ENCODE measurements at regions not wholly inside any gene's neighbourhood (a gene's known extent, or its start where the extent isn't known, plus 50 kb on each side); places are given as distances from the start of the nearest gene placed in this dataset.

DNA sequence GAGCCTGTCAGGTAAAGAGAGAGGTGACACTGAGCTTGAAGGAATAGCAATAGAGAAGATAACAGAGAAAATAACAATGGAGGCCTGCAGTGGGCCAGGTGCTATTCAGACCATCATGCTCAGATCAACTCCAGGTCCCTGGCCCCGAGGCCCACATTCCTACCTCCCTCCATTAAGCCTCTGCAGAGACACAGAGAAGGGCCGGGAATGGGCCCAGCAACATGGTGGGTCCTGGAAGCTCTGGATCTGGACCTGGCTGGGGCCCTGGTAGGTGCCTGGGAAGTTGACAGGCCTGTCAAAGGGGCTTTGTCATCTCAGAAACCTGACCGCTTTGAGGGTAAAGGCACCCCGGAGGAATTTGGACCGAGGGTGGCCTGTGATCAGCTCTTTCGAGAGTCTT, 159.7 kb upstream of the GLI2 start:
- H3K36me3 ChIP-seq (replicated peaks in 1 of 2; ENCODE audit: control insufficient read depth in 1 of 2, insufficient read depth in 2 of 2, low read length in 2 of 2), result no peaks in the 10 kb centered on the region
- ChIA-PET POLR2A (no interaction called here), CTCF (ENCODE audit: low intra/inter-chr PET ratio, low total read pairs) (no interaction called here)
- no peak overlapping the region for H3K4me3 ChIP-seq (replicated peaks in 1 of 3; ENCODE audit: insufficient read depth in 1 of 3, low read depth in 2 of 3, low read length in 3 of 3)
- no peaks in the 10 kb centered on the region for H3K9me3 ChIP-seq (ENCODE audit: low read length)
- H2AFZ ChIP-seq (ENCODE audit: low read length), result no peak overlapping the region
- no TSS peak for BruUV-seq (replicated peaks)
- no peak overlapping the region for H3K9ac ChIP-seq (ENCODE audit: insufficient read depth, low read depth, low read length)
- no peak for ATAC-seq
- H3K27ac ChIP-seq (ENCODE audit: extremely low read length, insufficient read depth, low read length), result no peak overlapping the region
- H3K4me1 ChIP-seq (ENCODE audit: insufficient read depth, low read length), result peaks cover 11% of the 10 kb centered on the region
- H4K20me1 ChIP-seq (ENCODE audit: insufficient read depth, low read length), result no peaks in the 10 kb centered on the region
- in situ Hi-C loops (cut with HindIII; ENCODE audit: extremely low pct_ligation_motif_present, low pct_unique_long_range_greater_than_20kb) (no loop called here), intact Hi-C loops (cut with micrococcal nuclease; ENCODE audit: unreplicated experiment) (no loop called here)
- no peak for DNase-seq (ENCODE audit: low spot score)
- H3K79me2 ChIP-seq (ENCODE audit: insufficient read depth, low read length), result no peaks in the 10 kb centered on the region
- no peak overlapping the region for H3K4me2 ChIP-seq (ENCODE audit: low read depth, low read length)
- TF ChIP-seq, protein P1, sequence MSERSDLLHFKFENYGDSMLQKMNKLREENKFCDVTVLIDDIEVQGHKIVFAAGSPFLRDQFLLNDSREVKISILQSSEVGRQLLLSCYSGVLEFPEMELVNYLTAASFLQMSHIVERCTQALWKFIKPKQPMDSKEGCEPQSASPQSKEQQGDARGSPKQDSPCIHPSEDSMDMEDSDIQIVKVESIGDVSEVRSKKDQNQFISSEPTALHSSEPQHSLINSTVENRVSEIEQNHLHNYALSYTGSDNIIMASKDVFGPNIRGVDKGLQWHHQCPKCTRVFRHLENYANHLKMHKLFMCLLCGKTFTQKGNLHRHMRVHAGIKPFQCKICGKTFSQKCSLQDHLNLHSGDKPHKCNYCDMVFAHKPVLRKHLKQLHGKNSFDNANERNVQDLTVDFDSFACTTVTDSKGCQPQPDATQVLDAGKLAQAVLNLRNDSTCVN (CRISPR knock-in tag; IDR thresholded peaks at IDR 0.05; ENCODE audit: borderline replicate concordance), result no peak
- TF ChIP-seq, protein P2, sequence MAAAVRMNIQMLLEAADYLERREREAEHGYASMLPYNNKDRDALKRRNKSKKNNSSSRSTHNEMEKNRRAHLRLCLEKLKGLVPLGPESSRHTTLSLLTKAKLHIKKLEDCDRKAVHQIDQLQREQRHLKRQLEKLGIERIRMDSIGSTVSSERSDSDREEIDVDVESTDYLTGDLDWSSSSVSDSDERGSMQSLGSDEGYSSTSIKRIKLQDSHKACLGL (CRISPR knock-in tag; IDR thresholded peaks at IDR 0.05), result no peak
- no peak for TF ChIP-seq TGIF2 (CRISPR knock-in tag; IDR thresholded peaks at IDR 0.05)
- no peak for TF ChIP-seq NFE2L1 (CRISPR knock-in tag; IDR thresholded peaks at IDR 0.05; ENCODE audit: borderline replicate concordance)
- no peak for TF ChIP-seq ZNF12 (CRISPR knock-in tag; IDR thresholded peaks at IDR 0.05)
- TF ChIP-seq HOXA7 (CRISPR knock-in tag; IDR thresholded peaks at IDR 0.05), result no peak
- TF ChIP-seq RFXAP (CRISPR knock-in tag; IDR thresholded peaks at IDR 0.05; ENCODE audit: borderline replicate concordance), result no peak
- no peak for TF ChIP-seq ZNF879 (CRISPR knock-in tag; IDR thresholded peaks at IDR 0.05)
- TF ChIP-seq, protein P3, sequence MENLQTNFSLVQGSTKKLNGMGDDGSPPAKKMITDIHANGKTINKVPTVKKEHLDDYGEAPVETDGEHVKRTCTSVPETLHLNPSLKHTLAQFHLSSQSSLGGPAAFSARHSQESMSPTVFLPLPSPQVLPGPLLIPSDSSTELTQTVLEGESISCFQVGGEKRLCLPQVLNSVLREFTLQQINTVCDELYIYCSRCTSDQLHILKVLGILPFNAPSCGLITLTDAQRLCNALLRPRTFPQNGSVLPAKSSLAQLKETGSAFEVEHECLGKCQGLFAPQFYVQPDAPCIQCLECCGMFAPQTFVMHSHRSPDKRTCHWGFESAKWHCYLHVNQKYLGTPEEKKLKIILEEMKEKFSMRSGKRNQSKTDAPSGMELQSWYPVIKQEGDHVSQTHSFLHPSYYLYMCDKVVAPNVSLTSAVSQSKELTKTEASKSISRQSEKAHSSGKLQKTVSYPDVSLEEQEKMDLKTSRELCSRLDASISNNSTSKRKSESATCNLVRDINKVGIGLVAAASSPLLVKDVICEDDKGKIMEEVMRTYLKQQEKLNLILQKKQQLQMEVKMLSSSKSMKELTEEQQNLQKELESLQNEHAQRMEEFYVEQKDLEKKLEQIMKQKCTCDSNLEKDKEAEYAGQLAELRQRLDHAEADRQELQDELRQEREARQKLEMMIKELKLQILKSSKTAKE (CRISPR knock-in tag; IDR thresholded peaks at IDR 0.05; ENCODE audit: borderline replicate concordance), result no peak
- no peak for TF ChIP-seq ZNF33A (CRISPR knock-in tag; IDR thresholded peaks at IDR 0.05; ENCODE audit: borderline replicate concordance)
- no peak for TF ChIP-seq RXRB (CRISPR knock-in tag; IDR thresholded peaks at IDR 0.05; ENCODE audit: borderline replicate concordance)
- TF ChIP-seq MED13 (CRISPR knock-in tag; IDR thresholded peaks at IDR 0.05), result no peak
- TF ChIP-seq ZNF558 (CRISPR knock-in tag; IDR thresholded peaks at IDR 0.05; ENCODE audit: borderline replicate concordance), result no peak
- no peak for TF ChIP-seq GABPB1 (CRISPR knock-in tag; IDR thresholded peaks at IDR 0.05)
- no peak for TF ChIP-seq ZNF331 (CRISPR knock-in tag; IDR thresholded peaks at IDR 0.05)
- TF ChIP-seq ZNF432 (CRISPR knock-in tag; IDR thresholded peaks at IDR 0.05; ENCODE audit: borderline replicate concordance), result no peak
- no peak for TF ChIP-seq ZNF530 (CRISPR knock-in tag; IDR thresholded peaks at IDR 0.05; ENCODE audit: low read depth)
- FAIRE-seq, result no peak
- peaks cover 14 to 98% of the 10 kb centered on the region in 2 experiments; a peak in 4 of 5 replicates for H3K27me3 ChIP-seq (ENCODE audit: control insufficient read depth in 1 of 2, insufficient read depth in 2 of 2, low read length in 2 of 2)
- WGBS (ENCODE audit: low lambda C conversion rate), result 23% methylated on average over 5 of the region's 6 CpGs
